Hepatocyte (in vitro differentiated cells): ENCODE measurements at regions not wholly inside any gene's neighbourhood (a gene's known extent, or its start where the extent isn't known, plus 50 kb on each side); places are given as distances from the start of the nearest gene placed in this dataset.

Experiments used
- DNase-seq: peaks from one replicate; pipeline ENCODE4 v3.0.0-alpha.2; 2016; ENCODE audit warnings: low spot score
- H2AFZ ChIP-seq: fragments of 200-600 bp; sonication (generic); 2 replicates; pipeline ENCODE4 v1.6.0; 2016; ENCODE audit warnings: antibody characterized with exemption, mild to moderate bottlenecking
- H3K27ac ChIP-seq: fragments of 200-600 bp; sonication (generic); 2 replicates; pipeline ENCODE4 v1.5.1; 2016; ENCODE audit warnings: mild to moderate bottlenecking
- H3K27me3 ChIP-seq: fragments of 200-600 bp; sonication (generic); 2 replicates; pipeline ENCODE4 v1.6.1; 2016
- H3K36me3 ChIP-seq: fragments of 200-600 bp; sonication (generic); replicated peaks from 2 replicates; pipeline ENCODE4 v1.5.1; 2016; ENCODE audit warnings: low read depth; ENCODE audit not compliant: insufficient read depth
- H3K4me1 ChIP-seq: fragments of 200-600 bp; sonication (generic); 2 replicates; pipeline ENCODE4 v1.5.1; 2016; ENCODE audit warnings: mild to moderate bottlenecking, moderate library complexity; ENCODE audit not compliant: insufficient read depth
- H3K4me2 ChIP-seq: fragments of 200-600 bp; sonication (generic); 2 replicates; pipeline ENCODE4 v1.6.0; 2016
- H3K4me3 ChIP-seq: fragments of 200-600 bp; sonication (generic); 2 replicates; pipeline ENCODE4 v1.5.1; 2016; ENCODE audit warnings: mild to moderate bottlenecking
- H3K79me2 ChIP-seq: fragments of 200-600 bp; sonication (generic); 2 replicates; pipeline ENCODE4 v1.6.0; 2017; ENCODE audit warnings: mild to moderate bottlenecking
- H3K9me2 ChIP-seq: fragments of 200-600 bp; sonication (generic); replicated peaks from 2 replicates; pipeline ENCODE4 v1.6.0; 2017; ENCODE audit warnings: mild to moderate bottlenecking; ENCODE audit not compliant: insufficient read depth
- H3K9me3 ChIP-seq: fragments of 200-600 bp; sonication (generic); 2 replicates; pipeline ENCODE4 v1.5.1; 2016; ENCODE audit warnings: low read depth, mild to moderate bottlenecking
- H4K20me1 ChIP-seq: fragments of 200-600 bp; sonication (generic); 2 replicates; pipeline ENCODE4 v1.6.0; 2016; ENCODE audit warnings: mild to moderate bottlenecking; ENCODE audit not compliant: insufficient read depth, poor library complexity, severe bottlenecking
- EZH2 ChIP-seq: fragments of 200-600 bp; sonication (generic); IDR thresholded peaks from 2 replicates; pipeline ENCODE4 v1.6.1; 2016; ENCODE audit warnings: antibody characterized with exemption, mild to moderate bottlenecking, borderline replicate concordance
- EZH2phosphoT487 ChIP-seq: fragments of 200-600 bp; sonication (generic); IDR thresholded peaks from one replicate; pipeline ENCODE4 v1.6.1; 2018; ENCODE audit warnings: antibody characterized with exemption, mild to moderate bottlenecking, low read depth, moderate library complexity; ENCODE audit not compliant: unreplicated experiment, severe bottlenecking
- WGBS: methylation state at CpG from one replicate; pipeline ENCODE4 v1.1.6; 2016; ENCODE audit warnings: low lambda C conversion rate; ENCODE audit errors: missing lambda C conversion rate; 5-methylcytosine and 5-hydroxymethylcytosine counted together
- TF ChIP-seq, protein P1 (sequence below): fragments of 200-600 bp; sonication (generic); IDR thresholded peaks from 2 replicates; pipeline ENCODE4 v1.5.1; 2016; ENCODE audit warnings: antibody characterized with exemption, mild to moderate bottlenecking; ENCODE audit not compliant: poor library complexity

DNA sequence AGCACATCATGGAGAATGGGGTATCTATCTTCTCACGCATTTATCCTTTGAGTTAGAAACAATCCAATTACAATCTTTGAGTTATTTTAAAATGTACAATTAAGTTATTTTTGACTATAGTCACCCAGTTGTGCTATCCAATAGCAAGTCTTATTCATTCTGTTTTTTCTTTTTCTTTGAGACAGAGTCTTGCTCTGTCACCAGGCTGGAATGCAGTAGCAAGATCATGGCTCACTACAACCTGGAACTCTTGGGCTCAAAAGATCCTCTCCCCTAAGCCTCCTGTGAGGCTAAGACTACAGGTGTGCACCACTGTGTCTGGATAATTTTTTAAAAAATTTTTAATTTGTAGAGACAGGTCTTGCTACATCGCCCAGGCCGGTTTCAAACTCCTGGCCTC, 201.5 kb upstream of the ZNF217 start:
- H3K4me1 ChIP-seq, result peaks cover 20% of the 10 kb centered on the region
- H3K79me2 ChIP-seq, result no peaks in the 10 kb centered on the region
- no peak for DNase-seq
- no peak overlapping the region for H3K27ac ChIP-seq
- H3K9me3 ChIP-seq, result no peaks in the 10 kb centered on the region
- TF ChIP-seq EZH2 (no peak), EZH2phosphoT487 (no peak)
- TF ChIP-seq, protein P1, sequence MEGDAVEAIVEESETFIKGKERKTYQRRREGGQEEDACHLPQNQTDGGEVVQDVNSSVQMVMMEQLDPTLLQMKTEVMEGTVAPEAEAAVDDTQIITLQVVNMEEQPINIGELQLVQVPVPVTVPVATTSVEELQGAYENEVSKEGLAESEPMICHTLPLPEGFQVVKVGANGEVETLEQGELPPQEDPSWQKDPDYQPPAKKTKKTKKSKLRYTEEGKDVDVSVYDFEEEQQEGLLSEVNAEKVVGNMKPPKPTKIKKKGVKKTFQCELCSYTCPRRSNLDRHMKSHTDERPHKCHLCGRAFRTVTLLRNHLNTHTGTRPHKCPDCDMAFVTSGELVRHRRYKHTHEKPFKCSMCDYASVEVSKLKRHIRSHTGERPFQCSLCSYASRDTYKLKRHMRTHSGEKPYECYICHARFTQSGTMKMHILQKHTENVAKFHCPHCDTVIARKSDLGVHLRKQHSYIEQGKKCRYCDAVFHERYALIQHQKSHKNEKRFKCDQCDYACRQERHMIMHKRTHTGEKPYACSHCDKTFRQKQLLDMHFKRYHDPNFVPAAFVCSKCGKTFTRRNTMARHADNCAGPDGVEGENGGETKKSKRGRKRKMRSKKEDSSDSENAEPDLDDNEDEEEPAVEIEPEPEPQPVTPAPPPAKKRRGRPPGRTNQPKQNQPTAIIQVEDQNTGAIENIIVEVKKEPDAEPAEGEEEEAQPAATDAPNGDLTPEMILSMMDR, result no peak
- H3K36me3 ChIP-seq, result no peaks in the 10 kb centered on the region
- no peaks in the 10 kb centered on the region for H4K20me1 ChIP-seq
- no peak overlapping the region for H2AFZ ChIP-seq
- WGBS, result 97% methylated on average over 3 of the region's 3 CpGs
- H3K9me2 ChIP-seq, result no peaks in the 10 kb centered on the region
- H3K4me2 ChIP-seq, result no peak overlapping the region
- H3K27me3 ChIP-seq, result no peaks in the 10 kb centered on the region
- H3K4me3 ChIP-seq, result no peak overlapping the region

DNA sequence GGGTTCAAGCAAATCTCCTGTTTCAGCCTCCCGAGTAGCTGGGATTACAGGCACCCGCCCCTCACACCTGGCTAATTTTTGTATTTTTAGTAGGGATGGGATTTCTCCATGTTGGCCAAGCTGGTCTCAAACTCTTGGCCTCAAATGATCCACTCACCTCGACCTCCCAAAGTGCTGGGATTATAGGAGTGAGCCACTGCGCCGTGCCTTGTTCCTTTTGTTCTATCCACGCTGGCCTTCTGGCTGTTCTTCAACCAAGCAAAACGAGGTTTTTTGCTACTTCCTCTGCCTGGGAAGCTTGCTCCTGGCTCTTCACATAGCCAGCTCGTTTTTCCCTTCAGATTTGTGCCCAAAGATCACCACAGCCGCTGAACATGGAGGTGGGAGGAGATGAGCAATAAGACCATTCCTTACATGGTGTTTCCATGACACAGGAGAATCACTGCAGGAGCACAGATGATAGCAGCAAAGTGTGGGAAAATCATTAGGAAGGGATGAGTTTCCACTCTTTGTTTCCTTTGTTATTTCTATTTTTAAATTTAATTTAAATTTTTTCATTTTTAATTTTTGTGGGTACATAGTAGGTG, 201.0 kb upstream of the ZNF217 start:
- Histone ChIP-seq H3K79me2 (no peaks in the 10 kb centered on the region), H3K4me3 (no peak overlapping the region), H4K20me1 (no peaks in the 10 kb centered on the region), H3K27ac (no peak overlapping the region), H3K9me2 (no peaks in the 10 kb centered on the region), H3K27me3 (no peaks in the 10 kb centered on the region), H3K4me2 (no peak overlapping the region), H3K4me1 (peaks cover 15% of the 10 kb centered on the region), H3K9me3 (no peaks in the 10 kb centered on the region), H3K36me3 (no peaks in the 10 kb centered on the region), H2AFZ (no peak overlapping the region)
- TF ChIP-seq, protein P1, result no peak
- TF ChIP-seq EZH2, result no peak
- no peak for TF ChIP-seq EZH2phosphoT487
- 88% methylated on average over 9 of the region's 9 CpGs for WGBS
- no peak for DNase-seq

DNA sequence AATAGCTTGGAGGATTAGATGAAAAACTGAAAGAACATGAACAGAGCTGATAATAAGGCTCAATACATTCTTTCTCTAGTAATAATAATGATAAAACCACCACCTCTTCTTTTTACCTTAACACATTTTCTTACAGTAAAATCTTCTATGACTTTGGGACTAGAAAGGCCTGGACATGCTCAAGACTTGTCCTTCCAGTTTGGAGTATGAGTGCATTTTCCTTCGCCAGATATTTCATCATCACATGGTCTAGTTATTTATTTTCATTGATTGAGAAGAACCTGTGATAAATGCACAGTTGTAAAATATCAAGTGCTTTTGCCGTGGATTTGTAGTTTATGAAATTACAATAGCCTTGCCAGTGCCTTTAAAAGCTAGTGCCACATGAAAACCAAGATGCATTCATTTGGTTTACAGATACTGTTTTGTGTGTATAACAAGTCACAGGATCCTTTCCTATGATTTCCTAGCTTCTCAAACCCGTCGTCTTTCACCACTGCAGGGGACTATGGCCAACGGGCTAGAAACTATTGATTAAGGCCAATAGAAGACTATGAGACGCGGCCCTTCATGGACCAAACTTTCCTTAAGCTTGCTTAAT, 200.2 kb upstream of the ZNF217 start:
- no peaks in the 10 kb centered on the region for H3K9me3 ChIP-seq
- H3K36me3 ChIP-seq, result no peaks in the 10 kb centered on the region
- 82% methylated on average over 7 of the region's 7 CpGs for WGBS
- peak overlapping the region; percentile 33 for H3K27ac ChIP-seq
- no peaks in the 10 kb centered on the region for H3K27me3 ChIP-seq
- DNase-seq, result no peak
- no peaks in the 10 kb centered on the region for H3K79me2 ChIP-seq
- no peak overlapping the region for H3K4me2 ChIP-seq
- peaks cover 9% of the 10 kb centered on the region for H3K4me1 ChIP-seq
- no peak overlapping the region for H2AFZ ChIP-seq
- TF ChIP-seq EZH2, result no peak
- TF ChIP-seq, protein P1, result no peak
- no peak for TF ChIP-seq EZH2phosphoT487
- H3K9me2 ChIP-seq, result no peaks in the 10 kb centered on the region
- H3K4me3 ChIP-seq, result no peak overlapping the region
- H4K20me1 ChIP-seq, result no peaks in the 10 kb centered on the region
